Breast epithelium (tissue), 4 donors: ENCODE measurements at regions not wholly inside any gene's neighbourhood (a gene's known extent, or its start where the extent isn't known, plus 50 kb on each side); places are given as distances from the start of the nearest gene placed in this dataset.

Experiments
- DNase-seq, 2 donors: peaks; one replicate each; pipeline ENCODE4 v3.0.0-alpha.2; 2019; ENCODE audit warnings: low spot score in 2 of 2
- H3K27ac ChIP-seq, 2 donors: fragments of 200-600 bp; sonication (generic) in 1 of 2; one replicate each; pipeline ENCODE4 v1.5.1; 2016 to 2019; ENCODE audit warnings: mild to moderate bottlenecking in 1 of 2
- H3K27me3 ChIP-seq, 2 donors: fragments of 200-600 bp; sonication (generic) in 1 of 2; one replicate each; pipeline versions ENCODE4 v1.5.1 to v1.6.0; 2017 to 2019; ENCODE audit warnings: control low read depth in 1 of 2, mild to moderate bottlenecking in 1 of 2
- H3K36me3 ChIP-seq: fragments of 200-600 bp; one replicate; pipeline ENCODE4 v1.5.1; 2019
- H3K4me1 ChIP-seq, 2 donors: fragments of 200-600 bp; sonication (generic); one replicate each; pipeline ENCODE4 v1.5.1; 2016 to 2019; ENCODE audit warnings: control low read depth in 1 of 2
- H3K4me3 ChIP-seq, 3 donors: fragments of 200-600 bp; sonication (generic); 1 replicate in 2 of 3; 2 replicates in 1 of 3; pipeline ENCODE4 v1.5.1; 2016 to 2019; ENCODE audit warnings: mild to moderate bottlenecking in 3 of 3, moderate library complexity in 2 of 3
- H3K9me3 ChIP-seq, 2 donors: fragments of 200-600 bp; sonication (generic) in 1 of 2; one replicate each; pipeline ENCODE4 v1.5.1; 2016 to 2019; ENCODE audit warnings: control low read depth in 1 of 2
- CTCF ChIP-seq, 3 donors: fragments of 450-650 bp; IDR thresholded peaks; one replicate each; pipeline ENCODE4 v1.5.1; 2016 to 2017; ENCODE audit warnings: antibody characterized with exemption in 3 of 3, mild to moderate bottlenecking in 3 of 3, moderate library complexity in 3 of 3
- POLR2A ChIP-seq: fragments of 450-650 bp; IDR thresholded peaks from one replicate; pipeline ENCODE4 v1.6.1; 2016; ENCODE audit warnings: antibody characterized with exemption, mild to moderate bottlenecking, moderate library complexity
- POLR2AphosphoS5 ChIP-seq, 3 donors: sonication (generic); formaldehyde crosslinking; IDR thresholded peaks; one replicate each; pipeline ENCODE4 v1.6.1; 2017; ENCODE audit warnings: antibody characterized with exemption in 3 of 3
- intact Hi-C: fragments of 100-400 bp; cut with DNase I; formaldehyde crosslinking; loops from one replicate; pipeline ENCODE4 v1.15.1; 2023; ENCODE audit warnings: low total_unique reads

GRCh38 chr4:41418444-41418843 is 119.5 kb upstream of the LIMCH1 start:
- intact Hi-C loops: loop anchor here (10.0 kb wide), 1 partner anchor 466 kb away; no protein-coding TSS in a partner anchor

GRCh38 chr4:41420541-41420940 is 117.4 kb upstream of the LIMCH1 start:
- TF ChIP-seq CTCF (IDR thresholded peaks at IDR 0.05) (no peak), POLR2AphosphoS5 (IDR thresholded peaks at IDR 0.05) (no peak), POLR2A (no peak)
- no peak overlapping the region for H3K4me3 ChIP-seq
- no peak overlapping the region for H3K27ac ChIP-seq
- intact Hi-C loops: no loop called here
- no peaks in the 10 kb centered on the region for H3K36me3 ChIP-seq
- DNase-seq: no peak
- H3K27me3 ChIP-seq: no peaks in the 10 kb centered on the region
- H3K4me1 ChIP-seq: no peaks in the 10 kb centered on the region
- no peaks in the 10 kb centered on the region for H3K9me3 ChIP-seq

More at GRCh38 chr4:41418444-41418843, 119.5 kb upstream of the LIMCH1 start:
- no peaks in the 10 kb centered on the region for H3K4me1 ChIP-seq
- no peaks in the 10 kb centered on the region for H3K27me3 ChIP-seq
- no peaks in the 10 kb centered on the region for H3K36me3 ChIP-seq
- H3K4me3 ChIP-seq: peak overlapping the region in 1 of 3 donors; percentile 15
- TF ChIP-seq POLR2AphosphoS5 (IDR thresholded peaks at IDR 0.05) (no peak), POLR2A (no peak), CTCF (IDR thresholded peaks at IDR 0.05) (no peak)
- peak; percentile 40 to 64 for DNase-seq
- H3K27ac ChIP-seq: peak overlapping the region in 1 of 2 donors; percentile 32
- no peaks in the 10 kb centered on the region for H3K9me3 ChIP-seq

GRCh38 chr4:41423117-41423516 is 114.8 kb upstream of the LIMCH1 start:
- intact Hi-C loops: no loop called here

GRCh38 chr4:41424522-41424921 is 113.4 kb upstream of the LIMCH1 start:
- Histone ChIP-seq H3K27ac (no peak overlapping the region), H3K27me3 (no peaks in the 10 kb centered on the region), H3K36me3 (no peaks in the 10 kb centered on the region), H3K4me1 (no peaks in the 10 kb centered on the region), H3K9me3 (no peaks in the 10 kb centered on the region), H3K4me3 (no peak overlapping the region)
- DNase-seq: no peak
- TF ChIP-seq POLR2A (no peak), CTCF (IDR thresholded peaks at IDR 0.05) (no peak), POLR2AphosphoS5 (IDR thresholded peaks at IDR 0.05) (no peak)
- intact Hi-C loops: no loop called here

More at GRCh38 chr4:41423117-41423516, 114.8 kb upstream of the LIMCH1 start:
- Histone ChIP-seq H3K4me1 (no peaks in the 10 kb centered on the region), H3K27me3 (no peaks in the 10 kb centered on the region), H3K36me3 (no peaks in the 10 kb centered on the region), H3K9me3 (no peaks in the 10 kb centered on the region), H3K27ac (no peak overlapping the region), H3K4me3 (no peak overlapping the region)
- no peak for DNase-seq
- TF ChIP-seq POLR2A: no peak
- no peak for TF ChIP-seq POLR2AphosphoS5 (IDR thresholded peaks at IDR 0.05)
- no peak for TF ChIP-seq CTCF (IDR thresholded peaks at IDR 0.05)

- H3K27ac ChIP-seq: no peak overlapping the region
- DNase-seq: no peak
- TF ChIP-seq POLR2AphosphoS5 (IDR thresholded peaks at IDR 0.05) (no peak), POLR2A (no peak), CTCF (IDR thresholded peaks at IDR 0.05) (no peak)
- no peaks in the 10 kb centered on the region for H3K36me3 ChIP-seq
- H3K27me3 ChIP-seq: no peaks in the 10 kb centered on the region
- no peaks in the 10 kb centered on the region for H3K9me3 ChIP-seq
- intact Hi-C loops: no loop called here
- no peak overlapping the region for H3K4me3 ChIP-seq
- no peaks in the 10 kb centered on the region for H3K4me1 ChIP-seq
Measured at GRCh38 chr4:41425650-41426049, 112.3 kb upstream of the LIMCH1 start.
